ENCODE measurements at regions not wholly inside any gene's neighbourhood (a gene's known extent, or its start where the extent isn't known, plus 50 kb on each side); places are given as distances from the start of the nearest gene placed in this dataset.
"Not testable (repeated sequence)": the region's sequence is repeated elsewhere in the genome, so short reads cannot be mapped to it uniquely, and the experiment has no call there.

- no peak overlapping the region for H3K4me3 Mint-ChIP-seq
- H3K9me3 Mint-ChIP-seq = peaks cover 4% of the 10 kb centered on the region
- no peak for ATAC-seq
- no peaks in the 10 kb centered on the region for H3K27me3 Mint-ChIP-seq (ENCODE audit: low read depth)
- no peaks in the 10 kb centered on the region for H3K36me3 Mint-ChIP-seq (ENCODE audit: insufficient read depth)
- H3K4me1 Mint-ChIP-seq (ENCODE audit: low read depth) = no peaks in the 10 kb centered on the region
- no peak for DNase-seq
Measured at GRCh38 chr7:119959811-119960210, 313.2 kb upstream of the KCND2 start.

GRCh38 chr7:119963654-119964053 lies 309.3 kb upstream of the KCND2 start:
- Mint-ChIP-seq H3K27me3 (ENCODE audit: low read depth) (no peaks in the 10 kb centered on the region), H3K36me3 (ENCODE audit: insufficient read depth) (no peaks in the 10 kb centered on the region), H3K9me3 (no peaks in the 10 kb centered on the region), H3K4me3 (no peak overlapping the region), H3K4me1 (ENCODE audit: low read depth) (no peaks in the 10 kb centered on the region)
- DNase-seq (no peak), ATAC-seq (no peak)

- no peaks in the 10 kb centered on the region for H3K36me3 Mint-ChIP-seq (ENCODE audit: insufficient read depth)
- H3K4me1 Mint-ChIP-seq (ENCODE audit: low read depth) = no peaks in the 10 kb centered on the region
- no peak overlapping the region for H3K4me3 Mint-ChIP-seq
- ATAC-seq (no peak), DNase-seq (no peak)
- no peaks in the 10 kb centered on the region for H3K27me3 Mint-ChIP-seq (ENCODE audit: low read depth)
- H3K9me3 Mint-ChIP-seq = no peaks in the 10 kb centered on the region
Measured at GRCh38 chr7:119964065-119964464, 308.9 kb upstream of the KCND2 start.

GRCh38 chr7:119964788-119965542 lies 308.0 kb upstream of the KCND2 start:
- Mint-ChIP-seq H3K9me3 (no peaks in the 10 kb centered on the region), H3K4me1 (ENCODE audit: low read depth) (no peaks in the 10 kb centered on the region), H3K36me3 (ENCODE audit: insufficient read depth) (no peaks in the 10 kb centered on the region), H3K4me3 (no peak overlapping the region), H3K27me3 (ENCODE audit: low read depth) (no peaks in the 10 kb centered on the region)
- no peak for DNase-seq
- no peak for ATAC-seq

- H3K4me1 Mint-ChIP-seq (ENCODE audit: low read depth) = no peaks in the 10 kb centered on the region
- H3K36me3 Mint-ChIP-seq (ENCODE audit: insufficient read depth) = no peaks in the 10 kb centered on the region
- DNase-seq (no peak), ATAC-seq (no peak)
- no peak overlapping the region for H3K4me3 Mint-ChIP-seq
- H3K9me3 Mint-ChIP-seq = no peaks in the 10 kb centered on the region
- H3K27me3 Mint-ChIP-seq (ENCODE audit: low read depth) = no peaks in the 10 kb centered on the region
Measured at GRCh38 chr7:119967221-119967620, 305.8 kb upstream of the KCND2 start.

GRCh38 chr7:119968411-119968810 lies 304.6 kb upstream of the KCND2 start:
- H3K27me3 Mint-ChIP-seq (ENCODE audit: low read depth); H3K36me3 Mint-ChIP-seq (ENCODE audit: insufficient read depth); ATAC-seq; H3K9me3 Mint-ChIP-seq; DNase-seq; H3K4me3 Mint-ChIP-seq; H3K4me1 Mint-ChIP-seq (ENCODE audit: low read depth): not testable (repeated sequence)

- ATAC-seq (no peak), DNase-seq (no peak)
- no peaks in the 10 kb centered on the region for H3K4me1 Mint-ChIP-seq (ENCODE audit: low read depth)
- no peaks in the 10 kb centered on the region for H3K36me3 Mint-ChIP-seq (ENCODE audit: insufficient read depth)
- no peak overlapping the region for H3K4me3 Mint-ChIP-seq
- no peaks in the 10 kb centered on the region for H3K27me3 Mint-ChIP-seq (ENCODE audit: low read depth)
- H3K9me3 Mint-ChIP-seq = no peaks in the 10 kb centered on the region
Measured at GRCh38 chr7:119969054-119969453, 303.9 kb upstream of the KCND2 start.

GRCh38 chr7:119969763-119970162 lies 303.2 kb upstream of the KCND2 start:
- DNase-seq = no peak
- H3K36me3 Mint-ChIP-seq (ENCODE audit: insufficient read depth) = no peaks in the 10 kb centered on the region
- no peaks in the 10 kb centered on the region for H3K27me3 Mint-ChIP-seq (ENCODE audit: low read depth)
- H3K4me3 Mint-ChIP-seq = no peak overlapping the region
- ATAC-seq = no peak
- no peaks in the 10 kb centered on the region for H3K4me1 Mint-ChIP-seq (ENCODE audit: low read depth)
- no peaks in the 10 kb centered on the region for H3K9me3 Mint-ChIP-seq

- no peaks in the 10 kb centered on the region for H3K4me1 Mint-ChIP-seq (ENCODE audit: low read depth)
Measured at GRCh38 chr7:119974972-119975371, 298.0 kb upstream of the KCND2 start.

GRCh38 chr7:119982884-119983283 lies 290.1 kb upstream of the KCND2 start:
- H3K36me3 Mint-ChIP-seq (ENCODE audit: insufficient read depth) = no peaks in the 10 kb centered on the region
- peaks cover 9% of the 10 kb centered on the region for H3K9me3 Mint-ChIP-seq
- no peaks in the 10 kb centered on the region for H3K4me1 Mint-ChIP-seq (ENCODE audit: low read depth)
- H3K27me3 Mint-ChIP-seq (ENCODE audit: low read depth) = no peaks in the 10 kb centered on the region
- ATAC-seq (no peak), DNase-seq (no peak)
- no peak overlapping the region for H3K4me3 Mint-ChIP-seq

More at GRCh38 chr7:119974972-119975371, 298.0 kb upstream of the KCND2 start:
- H3K27me3 Mint-ChIP-seq (ENCODE audit: low read depth) = no peaks in the 10 kb centered on the region
- H3K36me3 Mint-ChIP-seq (ENCODE audit: insufficient read depth) = no peaks in the 10 kb centered on the region
- DNase-seq = no peak
- no peak overlapping the region for H3K4me3 Mint-ChIP-seq
- peaks cover 5% of the 10 kb centered on the region for H3K9me3 Mint-ChIP-seq
- no peak for ATAC-seq

- no peak for DNase-seq
- Mint-ChIP-seq H3K27me3 (ENCODE audit: low read depth) (no peaks in the 10 kb centered on the region), H3K9me3 (peaks cover 9% of the 10 kb centered on the region), H3K4me1 (ENCODE audit: low read depth) (no peaks in the 10 kb centered on the region), H3K4me3 (no peak overlapping the region), H3K36me3 (ENCODE audit: insufficient read depth) (no peaks in the 10 kb centered on the region)
- no peak for ATAC-seq
Measured at GRCh38 chr7:119983468-119983867, 289.5 kb upstream of the KCND2 start.

- no peak for DNase-seq
- ATAC-seq = no peak
- H3K4me1 Mint-ChIP-seq (ENCODE audit: low read depth) = no peaks in the 10 kb centered on the region
- no peaks in the 10 kb centered on the region for H3K27me3 Mint-ChIP-seq (ENCODE audit: low read depth)
- H3K4me3 Mint-ChIP-seq = no peak overlapping the region
- no peaks in the 10 kb centered on the region for H3K36me3 Mint-ChIP-seq (ENCODE audit: insufficient read depth)
- peaks cover 9% of the 10 kb centered on the region for H3K9me3 Mint-ChIP-seq
Measured at GRCh38 chr7:119984247-119984646, 288.7 kb upstream of the KCND2 start.

- DNase-seq = no peak
- Mint-ChIP-seq H3K4me3 (no peak overlapping the region), H3K27me3 (ENCODE audit: low read depth) (no peaks in the 10 kb centered on the region), H3K9me3 (peaks cover 17% of the 10 kb centered on the region), H3K4me1 (ENCODE audit: low read depth) (no peaks in the 10 kb centered on the region), H3K36me3 (ENCODE audit: insufficient read depth) (no peaks in the 10 kb centered on the region)
- no peak for ATAC-seq
Measured at GRCh38 chr7:119988401-119988800, 284.6 kb upstream of the KCND2 start.

- Mint-ChIP-seq H3K4me3 (no peak overlapping the region), H3K27me3 (ENCODE audit: low read depth) (no peaks in the 10 kb centered on the region), H3K4me1 (ENCODE audit: low read depth) (no peaks in the 10 kb centered on the region), H3K36me3 (ENCODE audit: insufficient read depth) (no peaks in the 10 kb centered on the region), H3K9me3 (peaks cover 20% of the 10 kb centered on the region)
- ATAC-seq (no peak), DNase-seq (no peak)
Measured at GRCh38 chr7:119994928-119995327, 278.0 kb upstream of the KCND2 start.

- H3K9me3 Mint-ChIP-seq = peaks cover 16% of the 10 kb centered on the region
- ATAC-seq (no peak), DNase-seq (no peak)
- no peak overlapping the region for H3K4me3 Mint-ChIP-seq
- H3K4me1 Mint-ChIP-seq (ENCODE audit: low read depth) = no peaks in the 10 kb centered on the region
- H3K27me3 Mint-ChIP-seq (ENCODE audit: low read depth) = no peaks in the 10 kb centered on the region
- H3K36me3 Mint-ChIP-seq (ENCODE audit: insufficient read depth) = no peaks in the 10 kb centered on the region
Measured at GRCh38 chr7:119996634-119997033, 276.3 kb upstream of the KCND2 start.
